ENCODE measurements at regions not wholly inside any gene's neighbourhood (a gene's known extent, or its start where the extent isn't known, plus 50 kb on each side); places are given as distances from the start of the nearest gene placed in this dataset.
"Not testable (repeated sequence)": the region's sequence is repeated elsewhere in the genome, so short reads cannot be mapped to it uniquely, and the experiment has no call there.

DNA sequence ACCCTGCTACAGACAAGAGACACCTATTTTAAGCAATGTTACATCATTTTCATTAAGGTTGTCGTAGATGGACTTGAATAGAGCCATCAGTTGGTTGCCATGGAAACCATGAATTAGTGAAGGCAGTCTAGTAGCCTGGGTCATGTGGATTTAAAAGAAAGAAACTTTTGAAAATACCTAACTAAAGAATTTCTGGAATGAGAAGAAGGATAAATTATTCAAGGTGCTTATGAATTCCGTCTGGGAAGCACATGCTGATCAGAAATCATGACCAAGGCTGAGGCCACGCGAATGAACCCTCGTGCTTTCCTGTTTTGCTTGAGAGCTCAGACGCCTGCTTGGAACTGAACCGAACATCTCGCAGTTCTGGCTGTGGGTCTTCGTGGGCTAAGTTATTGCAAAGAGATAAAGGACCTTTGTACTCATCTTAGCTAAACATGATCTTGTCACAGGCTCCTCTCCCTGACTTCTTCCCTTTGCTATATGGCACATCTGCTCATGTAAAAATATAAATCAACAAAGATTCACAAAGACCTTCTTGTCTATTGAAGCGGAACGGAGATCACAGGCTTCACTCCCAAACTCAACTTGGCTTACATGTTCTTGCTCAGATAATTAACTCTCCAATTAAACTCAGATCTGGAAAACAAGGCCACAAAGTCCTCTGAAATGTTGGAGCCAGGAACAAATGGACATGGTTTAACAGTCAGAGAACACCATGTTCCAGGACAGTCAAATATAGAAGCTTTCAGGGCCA, 140.2 kb downstream of the NUFIP1 start:
- DNase-seq, result no peak

DNA sequence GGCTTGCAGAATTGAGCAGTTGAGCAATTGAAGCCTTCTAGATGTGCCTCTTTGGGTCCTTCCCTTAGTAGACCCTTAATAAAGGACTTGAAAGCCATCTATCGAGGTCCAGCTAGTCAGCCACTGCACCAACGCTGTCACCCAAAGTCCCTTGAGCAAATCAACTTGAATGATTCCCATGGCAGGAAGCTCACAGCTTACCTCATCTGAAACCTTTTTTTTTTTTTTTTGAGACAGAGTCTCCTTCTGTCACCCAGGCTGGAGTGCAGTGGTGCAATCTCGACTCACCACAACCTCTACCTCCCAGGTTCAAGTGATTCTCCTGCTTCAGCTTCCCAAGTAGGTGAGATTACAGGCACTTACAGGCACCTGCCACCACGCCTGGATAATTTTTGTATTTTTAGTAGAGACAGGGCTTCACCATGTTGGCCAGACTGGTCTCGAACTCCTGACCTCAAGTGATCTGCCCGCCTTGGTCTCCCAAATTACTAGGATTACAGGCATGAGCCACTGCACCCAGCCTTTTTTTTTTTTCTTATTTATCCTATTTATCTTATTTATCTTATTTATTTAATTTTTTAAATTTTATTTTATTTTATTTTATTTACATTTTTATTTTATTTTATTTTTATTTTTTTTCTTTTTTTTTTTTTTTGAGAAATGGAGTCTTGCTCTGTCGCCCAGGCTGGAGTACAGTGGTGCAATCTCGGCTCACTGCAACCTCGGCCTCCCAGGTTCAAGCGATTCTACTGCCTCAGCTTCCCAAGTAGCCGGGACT, 143.8 kb downstream of the NUFIP1 start:
- DNase-seq, result not testable (repeated sequence)

DNA sequence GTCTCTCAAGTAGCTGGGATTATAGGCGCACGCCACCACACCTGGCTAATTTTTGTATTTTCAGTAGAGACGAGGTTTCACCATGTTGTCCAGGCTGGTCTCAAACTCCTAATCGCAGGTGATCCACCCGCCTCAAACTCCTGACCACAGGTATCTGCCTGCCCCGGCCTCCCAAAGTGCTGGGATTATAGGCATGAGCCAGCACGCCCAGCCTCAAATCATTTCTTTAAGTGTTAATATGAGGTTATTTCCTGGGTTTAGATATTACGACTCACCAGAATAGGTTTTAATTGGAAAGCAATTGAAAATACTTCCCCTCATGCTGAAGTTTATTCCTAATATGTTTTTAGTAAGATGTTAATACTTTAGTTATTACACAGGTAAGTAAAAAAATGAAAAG, 144.5 kb downstream of the NUFIP1 start:
- no peak for DNase-seq

DNA sequence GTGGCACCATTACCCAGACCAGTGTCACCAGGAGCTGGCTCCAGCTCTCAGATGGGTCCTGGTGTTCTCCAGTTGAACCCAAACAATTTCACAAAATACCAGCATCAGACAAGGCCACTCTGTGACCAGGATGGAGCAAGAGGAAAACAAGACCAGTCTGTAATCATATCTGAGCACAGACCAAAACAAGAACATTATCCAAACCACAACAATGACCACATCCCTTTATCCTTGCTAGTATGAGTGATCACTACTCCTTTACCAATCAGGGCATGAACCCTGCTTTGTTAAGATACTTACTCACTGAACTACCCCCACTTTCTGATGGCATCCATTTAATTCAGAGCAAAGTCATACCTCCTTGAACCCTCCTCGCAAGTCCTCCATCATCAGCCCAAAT, 145.9 kb downstream of the NUFIP1 start:
- DNase-seq, result no peak

DNA sequence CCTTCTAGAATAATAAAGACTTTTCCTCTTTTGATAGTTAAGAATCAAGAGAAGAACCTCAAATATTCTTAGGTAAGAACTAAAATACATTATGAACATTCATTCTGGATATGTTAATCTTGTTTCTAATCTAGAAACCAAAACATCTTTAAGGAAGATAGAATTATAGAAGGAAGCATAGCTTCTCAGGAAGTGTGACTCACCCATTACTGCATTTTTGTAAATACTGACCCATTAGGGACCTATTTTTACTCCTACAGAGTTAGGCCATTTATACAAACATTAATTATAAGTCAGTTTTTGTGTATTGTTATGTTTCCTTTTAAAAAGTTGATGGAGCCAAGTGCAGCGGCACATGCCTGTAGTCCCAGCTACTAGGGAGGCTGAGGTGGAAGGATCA, 147.1 kb downstream of the NUFIP1 start:
- DNase-seq, result no peak

DNA sequence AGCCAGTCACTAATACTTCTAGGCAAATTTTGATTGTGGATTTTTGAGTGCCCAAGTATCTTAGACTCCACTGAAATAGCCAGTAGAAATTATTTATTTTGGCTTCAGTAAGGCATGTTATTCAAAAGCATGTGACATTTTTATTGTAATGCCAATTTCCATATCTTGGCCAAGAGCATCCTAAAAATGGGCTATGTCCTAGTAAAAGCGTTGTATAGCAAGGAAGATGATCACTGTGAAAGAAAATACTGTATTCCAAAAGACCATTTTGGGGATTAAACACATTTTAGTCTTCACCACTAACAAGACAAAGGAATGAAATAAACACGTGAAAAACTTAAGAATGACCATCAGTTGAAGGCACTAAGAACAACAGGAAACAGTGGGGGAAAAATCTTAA, 149.1 kb downstream of the NUFIP1 start:
- no peak for DNase-seq

DNA sequence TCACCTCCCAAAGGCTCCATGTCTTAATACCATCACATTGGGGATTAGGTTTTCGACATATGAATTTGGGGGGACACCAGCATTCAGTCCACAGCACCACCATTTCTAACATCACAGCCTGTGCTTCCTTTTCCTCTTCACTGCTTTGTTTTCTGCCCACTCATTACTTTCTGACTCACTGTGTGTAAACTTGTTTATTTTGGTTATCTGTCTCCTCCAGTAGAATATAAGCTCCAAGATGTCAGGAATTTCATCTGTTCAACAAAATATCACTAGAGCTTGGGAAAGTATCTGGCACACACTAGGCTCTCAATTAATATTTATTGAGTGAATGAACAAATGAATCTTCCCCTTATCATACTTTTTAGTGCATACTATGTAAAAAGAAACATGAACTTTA, 152.0 kb downstream of the NUFIP1 start:
- no peak for DNase-seq

DNA sequence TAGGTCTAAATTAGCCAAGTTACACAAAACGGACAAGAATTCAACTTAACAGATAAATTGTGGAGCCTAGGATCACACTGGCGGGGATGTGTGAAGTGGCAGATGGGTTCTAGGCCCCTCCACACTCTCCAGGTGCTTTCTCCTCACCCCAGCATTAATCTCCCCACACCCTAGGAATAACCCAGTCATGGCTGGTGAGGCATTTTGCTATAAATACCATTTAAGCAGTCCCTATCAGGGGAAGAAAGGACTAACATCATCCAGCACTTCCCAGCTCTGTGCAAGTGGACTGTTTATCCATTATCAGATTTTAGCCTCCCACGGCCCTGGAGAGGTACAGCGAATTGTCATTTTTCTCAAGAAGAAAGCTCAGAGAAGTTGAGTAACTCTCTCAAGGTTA, 154.9 kb downstream of the NUFIP1 start:
- DNase-seq, result no peak

DNA sequence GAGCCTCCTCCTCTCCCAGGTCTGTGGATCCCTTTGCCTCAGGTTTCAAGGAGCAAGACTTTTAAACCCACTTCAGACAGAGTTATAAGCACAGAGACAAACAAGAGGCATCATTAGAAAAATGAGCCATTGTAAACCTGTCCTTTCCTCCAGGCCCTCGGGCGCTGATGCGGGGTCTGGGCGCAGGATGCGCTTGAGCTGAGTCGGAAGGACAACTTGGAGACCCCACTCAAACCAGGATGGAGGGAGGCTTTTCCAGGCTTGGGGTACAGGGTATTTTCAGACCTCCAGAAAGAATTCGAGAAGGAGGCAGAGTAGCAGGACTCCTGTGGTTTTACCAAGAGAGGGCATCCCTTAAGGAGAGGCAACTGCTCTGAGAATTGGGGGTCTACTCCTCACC, 155.6 kb downstream of the NUFIP1 start:
- DNase-seq, result no peak

DNA sequence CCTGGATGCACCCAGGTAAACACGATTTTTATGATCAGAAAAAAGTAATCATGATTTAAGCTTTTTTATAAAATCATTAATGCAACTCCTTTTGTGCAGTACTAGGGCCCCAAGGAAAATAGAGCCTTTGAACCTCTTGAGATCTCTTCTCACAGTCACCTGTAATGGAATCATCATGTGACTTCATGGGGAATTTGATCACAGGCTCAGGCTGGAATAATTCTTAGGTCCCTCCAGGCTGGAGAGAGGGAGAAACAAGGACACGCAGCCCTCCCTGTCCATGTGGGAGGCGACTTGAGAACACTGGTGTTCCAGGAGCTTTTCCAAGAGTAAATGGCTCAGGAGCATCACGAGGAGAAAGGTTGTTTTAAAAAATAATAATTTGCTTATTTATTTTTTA, 156.1 kb downstream of the NUFIP1 start:
- no peak for DNase-seq

DNA sequence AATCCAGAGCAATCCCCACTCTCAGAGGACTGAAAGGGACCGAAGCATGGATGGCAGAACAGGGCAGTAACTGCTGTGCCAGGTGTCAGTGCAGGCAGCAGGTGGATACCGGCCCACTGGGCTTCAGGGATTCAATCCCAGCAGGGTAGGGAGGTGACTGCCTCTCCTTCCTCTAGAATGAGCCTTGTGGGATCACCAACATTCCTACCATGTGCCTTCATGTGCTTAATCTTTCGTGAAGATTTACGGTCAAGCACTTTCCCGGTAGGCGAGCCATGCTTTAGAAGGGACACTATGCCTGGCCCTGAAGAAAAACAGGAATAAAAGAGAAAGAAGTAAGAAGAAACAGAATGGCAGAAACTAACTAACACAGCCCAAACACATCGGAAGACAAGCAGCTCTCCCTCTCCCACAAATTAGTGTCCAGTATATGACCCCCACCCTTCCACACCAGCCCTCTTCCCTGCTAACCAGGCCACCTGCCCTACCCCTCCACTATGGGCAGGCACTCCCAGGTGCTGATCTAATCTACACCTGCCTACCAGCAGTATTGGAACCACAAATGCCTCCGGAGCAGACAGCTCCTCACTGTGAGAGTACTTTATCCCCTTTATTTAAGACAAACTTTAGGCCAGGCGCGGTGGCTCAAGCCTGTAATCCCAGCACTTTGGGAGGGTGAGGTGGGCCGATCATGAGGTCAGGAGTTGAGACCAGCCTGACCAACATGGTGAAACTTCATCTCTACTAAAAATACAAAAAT, 162.5 kb downstream of the NUFIP1 start:
- DNase-seq, result no peak

DNA sequence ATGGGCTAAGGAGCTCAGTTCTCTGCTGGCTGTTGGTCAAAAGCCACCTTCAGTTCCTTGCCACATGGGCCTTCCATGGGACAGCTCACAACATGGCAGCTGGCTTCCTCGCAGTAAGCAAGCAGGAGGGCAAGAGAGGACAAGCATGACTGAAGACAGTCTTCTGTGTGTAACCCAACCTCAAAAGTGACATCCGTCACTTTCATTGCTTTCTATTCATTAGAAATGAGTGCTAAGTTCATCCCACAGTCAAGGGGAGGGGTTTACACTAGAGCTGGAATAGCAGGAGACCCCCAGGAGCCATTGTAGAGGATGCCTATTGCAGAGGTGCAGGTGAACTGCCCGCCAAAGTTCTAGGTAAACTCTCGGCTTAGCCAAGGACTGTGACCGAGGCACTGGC, 163.3 kb downstream of the NUFIP1 start:
- DNase-seq, result no peak

DNA sequence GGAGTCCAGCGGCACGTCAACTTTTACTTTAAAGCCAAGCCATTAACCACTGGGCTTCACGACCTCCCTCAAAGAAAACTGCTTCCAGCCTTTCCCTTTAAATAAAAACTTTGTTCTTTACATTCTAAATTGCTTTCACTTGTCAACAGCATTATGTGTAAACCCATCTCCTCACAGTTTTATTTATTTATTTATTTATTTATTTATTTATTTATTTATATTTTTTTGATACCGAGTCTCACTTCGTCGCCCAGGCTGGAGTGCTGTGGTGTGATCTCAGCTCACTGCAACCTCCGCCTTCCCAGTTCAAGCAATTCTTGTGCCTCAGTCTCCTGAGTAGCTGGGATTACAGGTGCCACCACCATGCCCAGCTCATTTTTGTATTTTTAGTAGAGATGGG, 165.7 kb downstream of the NUFIP1 start:
- DNase-seq, result not testable (repeated sequence)

DNA sequence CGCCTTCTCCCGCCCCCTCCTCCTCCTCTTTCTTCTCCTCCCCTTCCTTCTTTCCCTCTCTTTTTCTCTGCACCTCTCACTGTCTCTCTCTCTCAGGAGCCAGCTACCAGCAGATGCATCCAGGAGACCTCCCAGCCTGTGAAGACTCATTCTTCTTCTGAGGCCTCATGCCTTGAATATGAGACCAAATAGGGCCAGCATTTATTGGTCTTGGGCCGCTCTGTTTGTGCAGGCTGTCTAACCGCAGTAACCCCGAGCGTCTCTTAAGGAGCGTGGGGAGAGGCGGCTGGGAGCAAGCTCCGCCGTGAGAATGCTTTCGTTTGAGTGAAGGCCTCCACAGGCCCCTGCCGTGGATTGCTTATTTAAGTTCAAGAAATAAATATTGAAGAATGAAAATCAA, 167.0 kb downstream of the NUFIP1 start:
- no peak for DNase-seq

DNA sequence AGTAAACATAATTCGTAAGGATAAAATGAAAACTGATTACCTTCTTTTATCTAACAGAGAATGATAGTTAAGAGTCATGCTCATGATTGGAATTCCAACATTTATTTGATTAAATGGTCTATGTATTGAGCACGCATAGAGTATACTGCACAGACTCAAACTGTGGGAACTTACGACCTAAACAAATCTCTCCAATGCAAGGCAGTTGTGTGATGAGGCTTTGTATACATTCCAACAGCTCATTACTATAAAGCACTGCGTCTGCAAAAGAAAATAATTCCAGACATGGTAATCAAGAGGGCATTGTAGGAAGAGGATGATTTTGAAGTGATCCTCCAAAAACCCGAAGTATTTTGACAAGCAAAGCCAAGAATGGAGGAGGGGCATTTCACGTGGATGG, 169.5 kb downstream of the NUFIP1 start:
- DNase-seq, result no peak

DNA sequence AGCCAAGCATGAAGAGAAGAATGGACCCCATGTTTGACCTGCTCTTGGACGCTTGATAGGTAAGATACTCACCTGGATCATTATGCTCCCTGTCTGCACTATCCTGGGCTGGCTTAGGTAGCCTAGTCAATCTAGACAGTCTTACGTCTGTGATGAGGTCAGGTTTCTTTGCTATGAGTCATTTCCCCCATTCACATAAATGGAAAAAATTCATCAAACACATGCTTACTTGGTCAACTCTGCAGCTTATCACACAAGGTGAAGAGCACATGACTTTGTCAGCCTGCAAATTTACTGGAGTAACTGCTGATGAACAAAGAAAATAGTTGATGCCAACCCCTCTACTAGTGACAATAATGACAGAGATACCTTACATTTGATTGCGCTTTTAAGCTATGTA, 170.0 kb downstream of the NUFIP1 start:
- peak in 1 of 2 experiments; percentile 30 for DNase-seq

DNA sequence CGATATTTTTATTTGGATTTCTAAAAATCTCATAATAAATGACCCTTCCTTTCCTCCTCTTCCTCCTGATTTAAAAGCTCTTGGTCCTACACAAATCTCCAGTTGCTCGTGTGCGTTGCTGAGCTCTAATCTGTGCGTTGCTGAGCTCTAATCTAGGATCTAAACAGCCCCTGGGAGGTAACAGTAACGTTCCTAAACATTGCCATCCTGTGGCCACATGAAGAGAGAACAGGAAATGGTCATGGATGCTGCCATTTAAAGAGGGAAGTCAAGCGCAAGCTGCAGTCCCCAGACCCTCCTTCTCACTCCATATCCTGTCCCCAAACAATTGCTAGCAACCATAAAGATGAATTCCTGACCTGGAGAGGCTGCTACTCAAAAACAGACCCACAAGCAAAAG, 170.8 kb downstream of the NUFIP1 start:
- no peak for DNase-seq

DNA sequence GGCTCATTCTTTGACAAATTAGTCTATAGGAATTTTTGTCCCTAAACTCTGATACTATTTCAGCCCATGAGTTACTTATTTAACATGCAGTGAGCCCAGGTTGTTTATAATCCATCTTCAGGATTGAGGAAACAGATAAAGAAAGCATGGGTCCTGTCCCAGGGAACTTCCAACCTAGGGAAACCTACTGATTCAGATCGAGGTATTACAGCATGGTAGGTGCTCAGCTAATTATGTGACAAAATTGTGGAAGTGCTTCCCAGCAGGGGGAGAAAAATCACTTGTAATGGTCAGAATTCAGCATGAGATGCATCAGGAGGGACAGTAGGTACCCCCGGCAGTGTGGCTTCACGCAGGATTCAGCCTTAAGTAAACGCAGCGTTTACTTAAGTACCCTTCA, 171.3 kb downstream of the NUFIP1 start:
- DNase-seq, result no peak

DNA sequence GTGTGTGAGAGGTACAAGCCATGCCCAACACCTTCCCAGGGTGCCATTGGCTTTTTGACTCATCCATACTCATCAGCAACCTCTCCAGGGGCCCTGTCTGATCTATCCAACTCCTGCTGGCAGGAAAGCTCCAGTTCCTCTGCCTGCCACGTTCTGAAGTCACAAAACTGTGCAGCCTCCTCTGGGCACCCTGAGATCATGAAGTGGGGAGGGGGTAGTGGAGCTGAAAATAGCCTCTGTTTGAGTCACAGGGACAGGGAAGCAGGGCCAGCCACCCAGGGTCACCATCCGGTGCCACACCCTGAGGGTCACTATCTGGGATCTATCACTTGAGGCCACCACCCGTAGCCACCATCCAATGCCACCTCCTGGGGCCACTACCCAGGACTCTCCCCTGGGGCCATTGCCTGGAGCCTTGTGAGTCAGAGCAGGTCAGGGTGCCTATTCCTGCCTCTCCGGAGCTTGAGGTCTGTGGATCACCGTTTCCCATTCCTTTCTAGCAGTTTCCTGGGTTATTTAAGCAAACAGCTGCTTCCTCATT, 172.1 kb downstream of the NUFIP1 start:
- no peak for DNase-seq

DNA sequence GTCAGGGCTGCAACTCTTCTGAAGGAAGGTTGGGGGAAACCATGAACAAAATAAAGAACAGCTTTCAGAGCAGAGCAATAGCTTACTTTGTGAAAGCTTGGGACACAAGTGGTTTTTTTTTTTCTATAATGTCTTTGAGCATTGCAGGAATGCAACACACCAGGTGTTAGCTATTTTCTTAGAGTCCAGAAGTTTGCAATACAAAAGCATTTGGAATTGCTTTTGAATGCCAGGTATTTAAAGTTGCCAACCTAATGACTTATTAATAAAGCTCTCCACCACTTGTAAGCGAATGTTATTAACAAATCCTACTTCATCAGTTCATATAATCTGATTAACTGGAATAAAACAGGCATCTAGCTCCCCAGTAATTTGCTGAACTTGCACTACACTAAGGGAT, 172.6 kb downstream of the NUFIP1 start:
- DNase-seq, result no peak

DNA sequence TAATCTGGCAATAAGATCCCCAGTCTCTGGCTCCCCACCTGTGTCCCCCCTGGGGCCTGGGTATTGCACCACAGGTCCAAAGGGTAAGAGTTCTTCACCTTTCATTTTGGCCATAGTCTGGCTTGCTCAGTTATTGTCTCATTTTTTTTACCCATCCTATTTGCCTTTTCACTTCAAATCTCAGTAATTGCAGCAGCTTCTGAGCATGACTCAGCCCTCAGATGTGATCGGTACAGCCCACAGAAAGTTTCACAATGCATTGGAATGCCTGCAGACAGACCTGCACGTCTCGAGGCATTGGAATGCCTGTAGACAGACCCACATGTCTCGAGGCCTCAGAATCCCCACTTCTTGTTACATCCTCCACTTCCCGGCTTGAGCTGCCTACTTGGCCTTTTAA, 173.6 kb downstream of the NUFIP1 start:
- peak; percentile 55 to 57 for DNase-seq

DNA sequence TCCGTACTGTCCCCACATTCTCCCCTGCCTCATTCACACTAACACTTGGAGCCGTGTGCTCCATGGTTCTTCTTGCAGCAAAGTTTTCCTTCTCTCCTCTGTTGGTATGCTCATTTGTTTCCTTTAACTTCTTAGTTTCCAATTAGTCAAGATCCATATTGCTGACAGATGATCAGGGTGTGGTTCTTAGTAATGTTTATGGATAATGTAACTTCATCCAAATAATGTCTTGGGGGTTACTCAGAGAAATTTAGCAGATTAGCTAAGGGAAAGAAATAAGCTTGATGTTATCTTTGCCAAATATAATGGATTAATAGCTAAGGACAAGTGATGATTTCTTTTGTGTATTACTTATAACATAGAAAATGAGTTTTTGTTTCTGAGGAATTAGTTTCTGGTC, 174.4 kb downstream of the NUFIP1 start:
- DNase-seq, result no peak

DNA sequence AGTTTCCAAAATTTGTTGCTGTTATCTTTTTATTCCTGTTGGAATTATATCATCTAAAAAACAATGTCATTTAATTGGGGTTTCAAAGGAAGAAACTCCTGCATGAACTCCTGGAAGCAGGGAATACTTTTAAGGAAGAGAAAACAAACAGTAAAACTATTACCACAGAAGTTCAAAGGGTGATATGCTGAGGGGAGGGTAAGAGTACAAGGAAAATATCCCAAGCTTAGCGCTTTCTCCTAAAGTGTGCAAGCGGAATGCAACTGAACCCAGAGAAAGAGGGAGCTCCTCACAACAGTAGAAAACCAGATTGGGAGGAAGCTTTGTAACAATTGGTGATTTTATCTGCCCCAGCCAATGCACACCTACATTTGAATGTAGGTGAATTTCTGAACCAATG, 175.1 kb downstream of the NUFIP1 start:
- no peak for DNase-seq

DNA sequence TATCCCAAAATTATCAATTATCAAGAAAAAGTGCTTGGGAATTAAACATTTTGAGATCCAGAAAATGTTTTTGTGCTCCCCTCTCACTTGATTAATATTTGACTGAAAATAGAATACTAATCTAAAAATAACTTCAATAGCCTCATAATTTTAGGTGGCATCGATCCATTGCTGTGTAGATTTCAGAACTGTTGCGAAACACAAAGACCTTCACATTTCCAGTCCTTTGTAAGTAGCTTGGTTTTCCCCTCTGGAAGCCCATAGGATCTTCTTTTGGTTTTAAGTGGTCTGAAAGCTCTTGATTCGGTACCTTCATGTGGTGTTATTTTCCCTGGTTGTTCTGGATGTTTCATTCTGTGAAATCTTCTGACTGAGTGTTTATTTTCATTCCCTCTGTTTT, 176.5 kb downstream of the NUFIP1 start:
- DNase-seq, result no peak
